ENCODE measurements at regions not wholly inside any gene's neighbourhood (a gene's known extent, or its start where the extent isn't known, plus 50 kb on each side); places are given as distances from the start of the nearest gene placed in this dataset.
A peak's percentile ranks its signal among the peaks of the same experiment; 100 is the strongest.
"Not testable (repeated sequence)": the region's sequence is repeated elsewhere in the genome, so short reads cannot be mapped to it uniquely, and the experiment has no call there.

DNA sequence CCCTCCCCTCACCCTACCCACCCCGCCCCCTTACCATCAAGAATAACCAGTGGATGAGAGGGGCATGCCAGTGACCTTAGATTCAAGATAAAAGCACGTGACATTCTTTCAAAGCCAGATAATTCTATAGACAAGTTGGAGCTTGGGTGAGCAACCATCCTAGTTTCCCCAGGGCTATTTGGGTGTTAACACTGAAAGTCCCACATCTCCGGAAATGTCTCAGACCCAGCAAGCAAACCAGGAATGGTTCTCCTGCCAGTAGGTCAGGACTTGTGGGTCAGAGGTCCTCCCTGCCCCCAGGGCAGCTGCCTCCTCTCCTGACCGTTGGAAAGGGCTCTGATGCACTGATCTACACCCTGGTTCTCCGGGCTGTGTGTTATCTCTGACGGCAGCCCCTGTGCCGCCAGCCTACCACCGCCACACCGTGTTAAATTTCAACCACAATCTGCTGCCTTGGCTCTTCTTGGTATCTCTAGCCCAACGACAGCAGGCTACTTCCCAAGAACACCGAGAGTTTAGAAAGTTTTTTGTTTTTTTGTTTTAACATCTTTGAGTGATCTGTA is 287.0 kb downstream of the BCL2L11 start:
- peak; percentile 75 for DNase-seq

DNA sequence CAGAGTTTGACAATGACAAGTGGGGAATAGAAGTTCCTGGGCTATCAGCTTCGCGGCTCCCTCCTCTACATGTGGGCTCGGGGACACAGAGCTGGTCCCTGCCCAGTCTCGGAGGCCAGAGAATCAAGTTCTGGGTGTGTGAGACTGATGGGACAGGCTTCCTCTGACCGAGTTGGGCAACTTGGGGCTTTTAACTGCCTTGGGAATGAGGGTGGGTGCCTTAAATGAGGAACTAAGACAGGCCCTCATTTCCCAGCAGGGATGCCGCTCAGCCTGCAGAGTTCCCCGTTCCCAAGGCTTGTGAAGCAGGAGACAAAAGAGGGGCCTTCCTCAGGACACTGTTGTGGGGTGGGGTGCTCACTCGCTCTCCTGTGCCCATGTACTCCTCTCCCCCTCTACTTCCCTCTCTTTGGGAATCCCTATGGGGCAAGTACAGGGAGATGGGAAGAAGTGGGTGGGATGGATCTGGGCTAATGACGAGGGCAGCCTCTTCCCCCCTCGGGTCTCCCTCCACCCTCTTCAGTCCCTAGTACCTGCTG is 290.2 kb downstream of the BCL2L11 start:
- DNase-seq: not testable (repeated sequence)

DNA sequence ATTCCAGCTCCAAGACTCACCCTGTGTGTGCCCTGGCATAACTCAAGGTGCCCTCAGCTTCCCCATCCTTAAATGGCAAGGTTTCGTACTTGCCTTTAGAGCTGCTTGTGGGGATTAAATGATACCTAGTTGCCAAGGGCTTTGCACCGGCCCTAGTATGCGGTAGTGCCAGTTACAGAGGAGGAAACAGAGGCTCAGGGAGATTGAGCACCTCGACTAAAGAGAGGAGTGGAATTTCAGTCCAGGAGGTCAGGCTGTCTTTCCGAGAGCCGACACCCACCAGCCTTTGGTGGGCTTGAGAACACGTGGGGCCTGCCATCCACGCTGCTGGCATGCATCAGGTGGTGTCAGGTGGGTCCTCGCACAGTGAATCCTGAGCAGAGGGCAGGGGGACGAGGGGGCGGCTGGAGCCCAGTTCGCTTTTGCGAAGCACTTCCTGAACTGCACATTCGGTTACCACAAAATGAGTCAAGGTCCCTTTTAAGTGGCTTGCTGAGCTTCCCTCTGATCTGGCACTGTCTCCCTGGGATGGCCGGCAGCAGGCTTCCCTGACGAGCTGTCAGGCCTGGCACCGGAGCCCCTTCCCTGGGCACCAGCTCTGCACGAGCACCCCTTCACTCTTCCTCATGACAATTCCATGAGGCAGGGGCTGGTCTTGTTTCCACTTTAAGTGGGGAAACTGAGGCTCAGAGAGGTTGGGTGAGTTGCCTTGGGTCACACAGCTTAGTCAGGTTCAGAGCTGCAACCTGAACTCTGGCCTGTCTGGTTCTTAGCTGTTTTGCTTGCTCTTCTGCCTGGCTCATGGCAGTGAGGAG is 291.4 kb downstream of the BCL2L11 start:
- not testable (repeated sequence) for DNase-seq

DNA sequence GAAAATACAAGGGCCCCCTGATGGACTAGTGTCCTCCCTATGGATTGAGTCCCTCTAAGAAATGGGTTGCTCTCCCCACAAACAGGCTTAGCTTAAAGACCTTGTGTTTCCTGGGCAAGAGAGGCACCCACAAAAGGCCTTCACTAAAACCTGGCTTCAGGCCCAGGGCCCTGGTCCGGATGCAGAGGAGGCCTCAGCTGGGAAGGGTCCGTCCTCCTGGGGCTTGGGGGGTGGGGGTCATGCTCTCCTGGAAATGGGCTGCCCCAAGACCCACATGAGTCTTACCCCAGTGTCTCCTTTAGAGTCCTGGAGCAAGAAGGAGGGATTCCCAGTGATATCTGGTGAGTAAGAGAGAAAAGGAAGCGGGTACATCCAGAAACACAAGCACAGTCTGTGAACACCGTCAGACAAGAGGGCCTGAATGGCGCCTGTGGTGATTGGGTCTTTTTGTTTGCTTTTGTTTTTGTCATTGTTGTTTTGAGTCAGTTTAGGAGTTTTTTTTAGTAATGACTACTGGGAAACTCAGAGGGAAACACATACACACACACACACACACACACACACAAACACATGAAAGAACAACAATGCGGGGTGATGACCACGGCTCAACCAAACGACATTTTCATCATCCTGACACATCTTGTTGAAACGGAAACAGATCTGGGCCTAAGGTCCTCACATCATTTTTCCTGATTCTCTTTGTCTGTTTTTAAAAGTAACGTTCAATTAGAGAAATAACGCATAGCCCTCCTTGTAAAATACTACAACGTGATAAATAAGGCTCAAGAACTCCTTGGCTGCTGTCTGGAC is 292.3 kb downstream of the BCL2L11 start:
- DNase-seq: peak; percentile 2

DNA sequence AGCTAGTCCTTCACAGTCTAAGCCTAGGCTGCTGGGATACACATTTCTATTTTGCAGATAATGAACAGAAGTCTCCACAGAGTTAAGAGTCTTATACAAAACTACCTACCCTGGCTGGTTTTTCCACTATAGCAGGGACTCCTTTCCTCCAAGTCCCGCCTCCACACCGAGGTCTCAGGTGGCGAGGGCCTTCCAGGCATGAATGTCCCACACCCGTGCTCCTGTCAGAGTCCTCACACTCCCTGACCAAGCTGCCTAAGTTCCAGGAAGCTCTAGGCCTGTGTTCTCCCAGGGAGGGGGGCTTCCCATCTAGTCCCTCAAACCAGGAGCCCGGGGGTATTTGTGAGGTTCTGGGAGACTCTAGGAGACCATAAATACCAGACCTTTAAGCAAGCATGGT is 293.2 kb downstream of the BCL2L11 start:
- peak; percentile 51 for DNase-seq

DNA sequence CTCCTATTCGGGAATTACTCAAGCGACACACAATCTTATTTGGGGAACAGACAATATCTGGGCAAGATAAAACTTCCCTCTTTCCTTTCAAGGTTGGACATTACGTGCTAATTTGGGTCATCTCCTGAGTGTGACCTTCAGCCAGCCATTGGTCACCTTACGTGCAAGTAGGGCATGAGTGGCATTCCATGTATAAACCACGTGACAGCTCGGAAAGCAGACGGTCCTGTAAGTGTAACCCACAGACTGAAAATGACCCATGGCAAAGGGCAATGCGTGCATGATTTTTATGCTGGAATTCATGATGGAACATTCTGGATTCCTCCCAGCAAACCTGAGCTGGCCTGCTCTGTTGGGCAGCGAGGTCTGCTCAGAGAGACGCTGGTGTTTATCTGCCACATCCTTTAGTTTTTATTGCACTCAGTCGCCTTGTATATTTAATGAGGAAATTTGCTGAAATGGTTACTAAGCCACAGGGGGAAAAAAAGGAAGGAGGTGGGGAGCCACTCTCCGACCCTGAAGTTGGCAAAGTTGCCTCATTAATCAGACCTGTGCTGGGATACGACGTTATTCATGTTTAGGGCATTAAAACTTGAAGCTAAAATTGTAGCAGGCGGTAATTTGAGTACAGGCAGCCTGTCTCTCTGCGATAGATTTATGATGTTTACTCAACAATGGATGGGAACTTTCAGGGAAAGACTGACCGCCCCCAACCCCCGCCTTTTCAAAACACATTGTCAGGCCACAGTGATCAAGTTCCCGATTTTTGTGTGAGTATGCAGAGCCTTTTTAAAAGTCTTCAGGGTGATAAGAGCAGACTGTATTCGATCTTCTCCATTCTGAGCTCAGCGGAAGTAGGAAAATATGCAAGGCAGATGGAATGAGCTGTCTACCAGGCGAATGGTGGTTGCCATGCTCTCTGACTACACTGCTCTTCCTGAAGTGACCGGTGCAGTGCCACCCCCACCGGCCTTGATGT is 295.3 kb downstream of the BCL2L11 start:
- peak; percentile 51 for DNase-seq

DNA sequence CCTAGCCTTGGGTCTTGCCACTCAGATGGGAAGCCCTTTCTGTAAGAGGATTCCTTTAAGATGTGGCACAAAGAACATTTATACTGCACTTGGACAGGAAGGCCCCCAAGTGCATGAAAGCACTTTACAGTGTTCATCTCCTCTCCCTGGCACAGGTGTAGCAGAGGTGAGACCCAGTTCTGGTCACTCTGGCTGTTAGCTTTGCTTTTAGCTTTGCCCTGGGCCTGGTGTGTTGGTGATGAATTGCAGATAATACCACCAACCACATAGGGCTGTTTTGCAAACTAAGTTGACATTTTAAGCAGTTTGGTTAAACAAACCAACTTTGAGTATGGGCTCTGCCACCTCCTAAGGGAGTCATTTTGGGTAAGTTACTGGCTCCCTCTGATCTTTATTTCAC is 296.3 kb downstream of the BCL2L11 start:
- peak; percentile 45 for DNase-seq

DNA sequence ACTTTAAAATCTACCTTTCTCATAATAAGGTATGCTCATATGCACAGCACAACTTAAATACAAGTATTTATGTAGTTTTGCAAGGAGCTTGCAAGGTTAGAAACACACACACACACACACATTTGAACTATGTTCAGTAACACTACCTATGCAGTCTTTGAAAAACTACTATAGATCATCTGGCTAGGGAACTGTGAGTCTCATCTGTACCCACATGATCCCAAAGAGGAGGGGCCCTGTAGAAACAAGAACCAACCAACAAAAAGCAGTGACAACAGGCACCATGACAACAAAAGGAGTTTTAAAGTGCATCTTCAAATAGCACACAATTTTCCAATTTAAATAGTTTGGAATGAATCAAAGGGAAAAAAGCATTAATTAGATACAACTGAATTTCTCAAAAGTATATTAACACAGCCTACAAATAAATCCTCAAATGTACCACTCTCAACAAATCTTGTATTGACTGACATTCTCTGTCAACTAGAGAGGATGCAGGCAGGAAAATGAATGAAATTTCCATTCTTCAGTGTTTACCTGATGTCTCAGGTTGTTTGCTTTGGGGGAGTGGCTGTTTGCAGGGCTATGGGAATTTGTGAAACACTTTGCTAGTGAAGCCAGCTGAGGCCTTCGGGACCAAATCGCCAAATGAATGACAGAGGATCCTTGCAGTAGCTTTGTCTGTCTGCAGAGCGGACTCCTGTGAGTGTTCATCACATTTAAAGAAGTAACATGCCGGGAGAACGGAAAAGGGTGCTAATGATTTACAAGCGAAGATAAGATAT is 297.6 kb downstream of the BCL2L11 start:
- peak; percentile 74 for DNase-seq

DNA sequence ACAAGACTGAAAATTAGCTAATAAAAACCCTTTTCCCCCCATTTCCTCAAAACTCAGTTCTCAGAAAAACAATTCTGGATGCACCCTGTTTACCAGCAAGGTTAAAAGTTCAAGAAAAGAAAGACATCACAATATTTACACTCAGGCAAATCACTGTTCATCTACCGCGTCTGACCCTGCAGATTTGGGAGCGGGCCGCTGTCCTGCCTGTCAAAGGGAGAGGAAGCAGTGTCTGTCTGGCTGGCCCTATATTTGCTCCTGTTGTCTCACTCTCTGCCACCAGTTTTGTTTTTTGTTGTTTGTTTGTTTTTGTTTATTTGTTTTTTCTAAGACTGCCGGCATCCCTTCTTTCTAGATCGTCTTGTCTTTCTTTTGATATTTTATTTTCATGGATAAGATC is 299.4 kb downstream of the BCL2L11 start:
- DNase-seq: not testable (repeated sequence)

DNA sequence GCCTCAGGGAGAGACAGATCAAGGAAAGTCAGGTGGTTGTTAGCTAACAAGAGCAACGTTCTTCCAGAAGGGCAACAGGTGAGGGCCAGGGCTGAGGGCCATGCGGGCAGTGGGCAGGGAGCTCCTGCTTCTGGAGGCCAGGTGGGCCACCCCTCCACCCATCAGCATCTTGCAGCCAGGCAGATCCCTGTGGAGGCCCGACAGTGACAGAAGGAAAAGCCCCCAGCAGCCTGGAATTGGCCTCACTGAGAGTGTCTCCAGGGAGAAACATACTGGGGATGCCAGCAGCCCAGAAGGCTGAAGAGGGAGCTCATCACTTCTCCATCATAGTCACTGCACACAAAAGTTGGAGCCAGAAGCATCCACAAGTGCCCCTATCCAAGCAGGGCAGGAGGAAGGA is 300.1 kb downstream of the BCL2L11 start:
- not testable (repeated sequence) for DNase-seq

DNA sequence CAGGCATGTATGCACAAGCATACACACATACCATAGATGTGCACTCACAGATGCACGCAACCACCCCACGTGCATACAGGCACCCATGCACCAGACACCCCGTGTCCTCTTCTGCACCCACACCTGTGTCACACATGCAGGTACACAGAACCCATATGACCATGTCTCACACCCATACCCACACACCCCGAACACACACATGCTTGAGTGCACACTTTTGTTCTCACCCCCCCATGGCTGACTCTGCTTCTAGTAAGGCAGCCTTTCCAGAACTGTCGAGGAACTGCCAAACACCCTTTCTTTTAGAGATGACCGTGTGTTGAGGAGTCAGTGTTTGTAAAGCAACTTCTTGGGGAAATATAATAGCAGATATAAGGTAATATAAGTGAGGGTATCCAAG is 301.2 kb downstream of the BCL2L11 start:
- not testable (repeated sequence) for DNase-seq

DNA sequence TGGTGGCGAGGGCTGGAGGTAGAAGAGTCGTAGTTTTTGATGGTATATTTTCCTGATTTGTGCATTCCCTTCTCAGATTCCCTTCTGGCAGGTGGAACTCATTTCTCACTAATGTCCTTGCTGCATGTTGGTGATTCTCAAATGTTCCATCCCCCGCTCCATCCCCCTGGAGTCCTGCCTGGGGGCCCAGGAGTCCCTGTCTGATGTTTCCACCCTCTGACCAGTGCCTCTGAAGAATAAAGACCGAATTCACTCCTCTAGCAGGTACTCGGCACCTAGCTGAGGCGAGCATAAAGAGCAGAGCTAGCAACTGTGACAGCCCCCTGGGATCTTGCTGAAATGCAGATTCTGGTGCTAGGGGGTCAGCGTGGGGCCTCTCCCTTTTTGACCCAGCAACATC is 301.8 kb downstream of the BCL2L11 start:
- DNase-seq: not testable (repeated sequence)

DNA sequence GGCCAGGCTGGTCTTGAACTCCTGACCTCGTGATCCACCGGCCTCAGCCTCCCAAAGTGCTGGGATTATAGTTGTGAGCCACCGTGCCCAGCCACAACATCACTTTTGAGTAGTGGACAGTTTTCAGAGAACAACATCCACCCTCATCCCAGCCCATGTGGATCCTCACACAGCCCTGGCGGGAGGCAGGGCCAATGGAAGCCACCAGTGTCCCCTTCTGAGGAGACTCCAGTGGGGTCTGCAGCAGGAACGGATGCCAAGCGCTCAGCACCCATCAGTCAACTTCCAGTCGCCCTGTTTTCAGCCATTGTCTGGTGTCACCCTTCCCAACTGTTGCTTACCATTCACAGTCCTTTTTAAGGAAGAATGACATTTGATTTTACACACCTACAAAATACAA is 302.5 kb downstream of the BCL2L11 start:
- not testable (repeated sequence) for DNase-seq

DNA sequence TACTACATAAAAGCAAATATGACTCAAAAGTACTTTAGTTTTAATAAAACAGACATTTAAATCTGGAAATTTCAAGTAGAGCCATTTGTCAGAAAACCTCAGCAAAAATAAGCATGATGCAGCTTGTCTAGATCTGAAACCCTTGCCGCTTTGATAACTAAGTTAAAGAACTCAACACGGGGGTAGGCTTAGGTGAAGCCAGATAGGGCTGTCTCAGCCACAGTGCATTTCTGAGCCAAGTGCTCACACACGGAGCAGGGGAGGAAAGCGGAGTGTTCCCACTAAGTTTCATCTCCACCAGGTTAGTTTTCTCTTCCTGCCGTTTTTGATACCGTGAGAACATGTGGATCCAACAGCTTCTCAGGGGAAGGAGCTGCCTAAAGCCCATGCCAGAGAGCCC is 303.5 kb downstream of the BCL2L11 start:
- DNase-seq: not testable (repeated sequence)

DNA sequence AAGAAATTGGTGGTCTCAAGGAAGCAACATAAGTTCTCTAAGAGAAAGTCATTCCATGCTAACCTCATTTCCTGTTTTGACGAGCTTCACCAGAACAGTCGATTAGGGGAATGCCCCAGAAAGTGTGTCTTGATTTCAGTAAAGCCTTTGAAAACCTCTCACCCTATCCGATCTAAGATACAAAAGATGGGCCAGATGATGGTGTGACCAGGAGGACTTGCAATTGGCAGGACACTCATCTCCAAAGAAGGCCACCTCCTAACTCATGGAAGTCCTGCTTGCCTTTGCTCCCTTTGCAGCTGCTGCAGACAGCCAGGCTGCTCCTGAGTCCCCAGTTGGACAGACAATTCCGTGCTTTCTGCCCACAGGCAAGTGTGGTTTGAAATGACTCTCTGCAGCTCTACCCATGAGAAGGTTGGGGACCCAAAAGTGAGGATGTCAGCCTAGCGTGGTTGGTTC is 304.2 kb downstream of the BCL2L11 start:
- DNase-seq: not testable (repeated sequence)

DNA sequence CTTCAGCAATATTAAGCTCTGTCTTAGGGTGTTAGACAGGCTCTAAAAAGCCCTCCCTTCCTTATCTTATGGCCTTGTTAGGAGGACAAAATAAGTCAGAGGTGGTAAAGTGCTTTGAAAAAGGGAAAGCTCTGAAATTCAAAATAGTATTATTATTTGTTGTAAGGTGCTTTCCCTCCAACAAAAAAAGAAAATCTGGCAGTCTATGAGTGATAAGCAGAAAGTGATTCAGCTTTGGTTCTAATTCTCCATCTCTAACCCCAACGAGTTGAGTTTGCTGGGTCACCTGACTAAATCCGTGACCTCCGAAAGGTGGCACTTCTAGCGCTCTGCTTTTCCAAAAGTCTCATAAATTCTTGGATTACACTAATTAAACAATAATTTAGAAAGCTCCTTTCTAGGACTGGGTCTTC is 305.1 kb downstream of the BCL2L11 start:
- DNase-seq: peak; percentile 5

DNA sequence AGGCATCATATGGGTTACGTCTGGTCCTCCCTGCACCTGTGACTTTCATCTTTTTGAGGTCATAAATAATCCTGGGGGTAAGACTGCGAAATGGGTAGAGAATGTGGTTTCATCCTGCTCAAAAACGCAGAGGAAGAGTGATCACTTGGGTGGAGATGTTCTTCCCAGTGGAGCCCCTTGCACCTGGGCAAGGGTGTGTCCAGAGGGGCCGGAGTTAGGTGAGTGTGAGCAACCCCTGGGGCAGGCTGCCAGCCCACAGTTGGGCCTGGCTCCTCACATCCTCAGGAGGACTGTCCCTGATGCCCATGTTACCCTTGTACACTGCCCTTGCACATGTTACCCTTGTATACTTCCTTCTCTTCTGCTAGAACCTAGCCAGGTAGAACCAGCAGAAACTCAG is 306.6 kb downstream of the BCL2L11 start:
- DNase-seq: not testable (repeated sequence)

DNA sequence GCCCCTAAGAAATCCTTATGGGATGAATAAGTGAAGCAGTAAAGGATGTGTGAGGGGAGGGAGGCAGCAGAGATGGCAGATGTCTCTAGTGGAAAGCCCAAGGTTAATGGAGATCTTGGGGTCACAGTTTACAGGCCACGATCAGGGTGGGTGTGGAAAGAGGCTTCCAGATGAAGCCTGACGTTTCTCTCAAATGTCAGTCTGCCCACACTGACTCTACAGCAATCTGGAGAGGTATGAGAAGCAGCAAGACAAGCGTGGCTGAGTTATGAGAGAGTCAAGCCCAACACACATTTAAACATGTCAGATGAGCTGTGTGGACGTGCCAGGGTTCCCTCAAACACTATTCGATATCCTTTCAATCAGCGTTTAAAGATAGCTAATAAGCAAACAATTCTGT is 308.2 kb downstream of the BCL2L11 start:
- DNase-seq: not testable (repeated sequence)

DNA sequence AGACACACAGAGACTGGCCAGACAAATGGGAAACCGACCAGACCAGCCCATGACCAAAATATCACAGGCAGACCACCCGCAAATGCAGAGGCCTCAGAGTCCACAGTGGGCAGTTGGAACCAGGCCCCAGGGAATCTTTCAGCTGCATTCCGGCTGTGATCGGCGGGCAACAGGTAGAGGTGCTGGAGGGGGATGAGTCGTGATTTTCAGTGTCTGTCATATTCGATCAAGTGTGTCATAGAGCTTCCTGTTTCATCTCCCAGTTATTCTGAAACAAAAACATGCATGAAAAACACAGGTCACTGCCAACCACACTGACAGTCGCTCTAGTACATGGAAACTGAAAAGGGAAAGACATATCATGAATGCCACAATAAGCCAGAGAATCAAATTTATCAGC is 308.6 kb downstream of the BCL2L11 start:
- not testable (repeated sequence) for DNase-seq

DNA sequence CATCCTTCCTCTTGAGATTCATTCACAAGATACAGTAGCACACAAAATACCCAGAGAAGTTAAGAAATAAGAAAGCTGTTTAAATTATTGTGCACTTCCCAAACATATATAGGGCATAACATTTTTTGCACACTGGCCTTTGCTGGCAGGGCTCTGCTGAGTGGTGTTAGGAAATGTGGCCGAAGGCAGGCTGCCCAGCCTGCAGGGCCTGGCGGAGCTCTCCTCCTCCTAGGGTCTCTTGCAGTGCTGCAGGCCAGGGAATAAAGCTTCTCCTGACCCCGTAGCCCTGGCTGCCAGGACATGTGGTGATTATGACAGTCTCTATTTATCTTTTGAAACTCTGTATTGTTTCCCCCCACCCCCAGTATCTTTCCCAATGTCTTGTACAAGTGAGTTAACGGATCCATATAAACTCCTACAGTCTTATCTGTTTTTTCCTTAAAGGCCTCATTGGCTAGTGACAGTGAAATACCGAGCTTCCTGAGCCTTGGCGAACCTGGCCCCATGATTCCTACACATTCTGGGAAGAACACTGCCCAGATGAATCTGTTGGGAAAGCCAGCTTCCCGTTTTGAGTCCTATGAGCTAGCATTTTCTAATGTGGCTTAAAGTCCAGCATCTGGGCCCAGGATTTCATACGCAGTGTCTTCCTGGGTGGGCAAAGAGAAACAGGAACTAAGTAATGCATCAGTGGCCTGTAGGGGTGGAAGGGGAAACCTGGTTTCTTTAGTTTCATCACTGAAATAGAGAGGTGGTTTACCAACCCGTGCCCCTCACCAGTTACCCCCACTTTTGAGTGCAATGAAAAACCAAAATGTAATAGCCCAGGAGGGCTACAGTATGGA is 310.3 kb downstream of the BCL2L11 start:
- not testable (repeated sequence) for DNase-seq
